HG03469 (cell line): ENCODE measurements at regions not wholly inside any gene's neighbourhood (a gene's known extent, or its start where the extent isn't known, plus 50 kb on each side); places are given as distances from the start of the nearest gene placed in this dataset.

Experiments used
- ATAC-seq: cut with Tn5 transposase; IDR thresholded peaks from one replicate; pipeline ENCODE4 v1.9.1; 2021; ENCODE audit warnings: mild to moderate bottlenecking, moderate library complexity, moderate number of reproducible peaks; ENCODE audit not compliant: unreplicated experiment

DNA sequence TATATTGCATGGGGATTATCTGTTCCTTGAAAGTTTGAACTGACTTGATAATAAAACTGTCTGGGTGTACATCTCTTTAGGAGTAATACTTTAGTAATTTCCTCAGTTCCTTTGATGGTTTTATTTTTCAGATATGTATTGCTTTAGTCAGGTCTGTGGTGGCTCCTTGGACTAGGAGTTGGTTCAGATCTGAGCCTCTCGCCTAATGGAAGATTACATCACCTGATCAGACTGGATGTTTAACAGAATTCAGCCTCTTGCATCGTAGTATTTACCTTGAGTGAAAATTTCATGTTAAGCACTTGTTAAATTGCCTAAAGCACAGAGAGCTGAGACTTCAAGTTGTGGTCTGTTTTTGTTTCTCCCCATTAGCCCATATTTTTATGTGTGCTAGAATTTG, 267.3 kb downstream of the MAP2K4 start:
- ATAC-seq, result no peak

- ATAC-seq, result no peak
Observed at GRCh38 chr17:12290207-12290606, 269.5 kb downstream of the MAP2K4 start.

DNA sequence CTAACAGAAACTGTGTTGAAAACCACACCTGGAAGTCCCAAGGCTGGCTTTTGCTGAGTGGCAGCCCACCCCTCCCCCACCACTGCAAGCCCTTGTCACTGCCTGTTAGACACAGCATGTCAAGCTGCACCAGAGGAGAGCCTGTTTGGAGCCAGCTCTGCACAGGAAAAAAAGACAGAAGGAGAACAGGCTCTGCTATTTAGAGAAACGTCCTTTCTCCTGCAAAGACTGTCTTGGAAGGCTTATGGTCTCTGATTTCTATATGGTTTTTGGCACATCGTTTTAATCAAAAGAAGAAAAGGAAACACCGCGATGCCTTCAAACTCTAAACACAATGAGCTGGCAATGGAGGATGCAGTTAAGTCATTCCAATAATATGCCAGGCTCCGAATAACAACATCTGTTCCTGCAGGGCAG, 275.5 kb downstream of the MAP2K4 start:
- ATAC-seq, result no peak

DNA sequence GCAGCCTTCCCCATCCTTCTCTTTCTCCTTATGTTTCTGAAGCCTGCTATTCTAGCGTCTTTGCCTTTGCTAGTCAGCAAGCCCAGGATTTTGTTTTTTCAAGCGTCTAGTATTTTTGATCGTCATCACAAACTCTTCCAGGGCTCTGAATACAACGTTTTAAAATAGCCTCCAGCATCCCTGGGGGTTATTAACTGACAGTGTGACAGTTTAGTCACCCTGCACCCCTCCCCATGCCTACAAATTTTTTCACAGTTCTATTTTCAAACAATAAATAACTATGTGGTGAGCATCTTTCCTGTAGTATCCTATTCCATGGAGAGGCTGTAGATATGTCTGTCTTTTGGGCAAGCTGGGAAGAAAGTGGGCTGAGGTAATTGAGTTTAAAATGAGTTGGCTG, 280.9 kb downstream of the MAP2K4 start:
- no peak for ATAC-seq

DNA sequence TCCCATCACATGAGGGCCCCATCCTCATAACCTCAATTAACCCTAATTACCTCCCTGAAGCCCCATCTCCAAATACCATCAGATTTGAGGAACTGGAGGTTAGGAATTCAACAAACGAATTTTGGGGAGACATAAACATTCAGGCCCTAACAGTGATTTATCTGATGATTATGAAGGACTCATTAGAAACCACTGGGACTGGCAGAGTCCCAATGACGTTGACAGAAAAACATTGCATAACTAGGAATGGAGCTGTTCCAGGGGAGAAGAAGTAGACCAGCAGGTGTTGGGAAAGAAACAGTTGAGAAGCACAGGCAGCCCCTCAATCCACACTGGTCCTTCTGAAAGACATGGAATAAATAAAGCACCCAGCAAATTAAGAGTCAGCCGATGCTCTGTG, 282.0 kb downstream of the MAP2K4 start:
- ATAC-seq, result no peak

- ATAC-seq, result no peak
Observed at GRCh38 chr17:12310811-12311210, 290.1 kb downstream of the MAP2K4 start.

DNA sequence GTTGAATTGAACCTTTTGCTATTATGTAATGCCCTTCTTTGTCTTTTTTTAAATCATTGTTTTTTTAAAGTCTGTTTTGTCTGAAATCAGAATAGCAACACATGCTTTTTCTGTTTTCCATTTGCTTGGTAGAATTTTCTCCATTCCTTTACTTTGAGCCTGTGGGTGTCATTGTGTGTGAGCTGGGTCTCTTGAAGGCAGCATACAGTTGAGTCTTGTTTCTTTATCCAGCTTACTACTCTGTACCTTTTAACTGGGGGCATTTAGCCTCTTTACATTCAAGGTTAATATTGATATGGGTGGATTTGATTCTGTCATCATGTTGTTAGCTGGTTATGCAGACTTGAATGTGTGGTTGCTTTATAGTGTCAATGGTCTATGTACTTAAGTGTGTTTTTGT, 292.0 kb downstream of the MAP2K4 start:
- no peak for ATAC-seq

DNA sequence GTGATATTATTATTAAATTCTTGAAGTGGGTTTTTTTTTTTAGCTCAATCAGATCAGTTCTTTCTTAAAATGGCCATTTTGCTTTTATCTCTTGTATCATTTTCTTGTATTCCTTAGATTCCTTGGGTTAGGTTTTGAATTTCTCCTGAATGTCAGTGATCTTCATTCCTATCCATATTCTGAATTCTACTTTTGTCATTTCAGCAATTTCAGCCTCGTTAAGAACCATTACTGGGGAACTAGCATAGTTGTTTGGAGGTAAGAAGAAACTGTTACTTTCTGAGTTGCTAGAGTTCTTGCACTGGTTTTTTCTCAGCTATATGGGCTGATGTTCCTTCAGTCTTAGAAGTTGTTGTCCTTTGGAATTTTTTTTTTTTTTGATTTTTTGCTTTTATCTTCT, 293.1 kb downstream of the MAP2K4 start:
- ATAC-seq, result no peak

- no peak for ATAC-seq
Observed at GRCh38 chr17:12316021-12316420, 295.3 kb downstream of the MAP2K4 start.

GRCh38 chr17:12318571-12319266, 298.0 kb downstream of the MAP2K4 start:
- ATAC-seq, result no peak

DNA sequence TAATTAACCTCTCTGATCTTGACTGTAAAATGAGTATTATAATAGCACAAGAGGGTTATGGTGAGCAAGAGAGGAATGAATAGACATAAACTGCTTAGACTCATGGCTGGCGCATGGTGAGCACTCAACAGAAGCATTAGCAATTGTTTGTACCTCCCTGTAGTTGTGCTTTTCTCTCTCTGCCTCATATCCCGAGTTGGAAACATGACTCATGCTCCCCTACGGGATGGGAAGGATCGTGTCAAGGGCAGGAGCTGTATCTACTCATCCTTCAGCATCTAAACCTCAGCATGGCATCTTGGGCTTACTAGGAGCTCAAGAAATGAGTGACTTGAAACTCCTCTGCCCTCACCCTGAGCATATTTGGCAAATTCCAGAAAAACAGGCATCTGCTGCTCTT, 299.6 kb downstream of the MAP2K4 start:
- no peak for ATAC-seq

DNA sequence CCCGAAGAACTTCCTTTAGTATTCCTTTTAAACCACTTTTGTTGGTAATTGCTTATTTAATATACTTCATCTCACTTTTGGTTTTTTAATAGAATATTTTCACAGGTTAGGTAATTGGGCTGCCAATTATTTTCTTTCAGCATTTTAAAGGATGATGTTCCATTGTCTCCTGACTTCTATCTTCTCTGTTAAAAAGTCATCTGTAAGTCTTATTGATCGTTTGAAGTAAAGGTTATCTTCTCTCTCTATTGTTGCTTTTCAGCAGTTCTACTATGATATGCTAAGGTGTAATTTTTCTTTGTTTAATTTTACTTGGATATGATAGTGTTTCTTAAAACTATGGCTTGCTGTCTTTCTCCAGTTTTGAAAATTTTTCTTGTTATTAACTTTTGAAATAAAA, 307.5 kb downstream of the MAP2K4 start:
- no peak for ATAC-seq

- ATAC-seq, result no peak
Observed at GRCh38 chr17:12330456-12330855, 309.8 kb downstream of the MAP2K4 start.

DNA sequence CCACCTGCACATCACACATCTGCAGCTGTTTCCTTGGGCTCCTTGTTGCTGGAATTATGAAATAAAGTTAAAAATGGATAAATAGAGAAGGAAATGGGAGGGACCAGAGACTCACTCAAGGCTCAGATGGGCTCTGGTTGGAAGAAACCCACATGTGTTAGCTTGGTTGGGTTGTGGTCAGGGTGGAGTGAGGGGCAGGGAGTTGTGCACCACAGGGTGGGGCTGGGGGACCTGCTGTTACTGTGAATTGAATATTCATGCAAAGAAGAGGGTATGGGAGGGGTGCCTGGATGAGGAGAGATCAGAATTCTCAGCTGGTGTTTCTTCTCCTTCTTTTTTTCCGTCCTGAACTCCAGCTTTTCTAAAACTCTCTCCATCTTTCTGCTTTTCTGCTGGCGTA, 320.7 kb downstream of the MAP2K4 start:
- ATAC-seq, result no peak

GRCh38 chr17:12342161-12342560, 321.5 kb downstream of the MAP2K4 start:
- ATAC-seq, result no peak

- ATAC-seq, result no peak
Observed at GRCh38 chr17:12342609-12343435, 322.1 kb downstream of the MAP2K4 start.

GRCh38 chr17:12348476-12348875, 317.2 kb upstream of the MYOCD start:
- ATAC-seq, result no peak

DNA sequence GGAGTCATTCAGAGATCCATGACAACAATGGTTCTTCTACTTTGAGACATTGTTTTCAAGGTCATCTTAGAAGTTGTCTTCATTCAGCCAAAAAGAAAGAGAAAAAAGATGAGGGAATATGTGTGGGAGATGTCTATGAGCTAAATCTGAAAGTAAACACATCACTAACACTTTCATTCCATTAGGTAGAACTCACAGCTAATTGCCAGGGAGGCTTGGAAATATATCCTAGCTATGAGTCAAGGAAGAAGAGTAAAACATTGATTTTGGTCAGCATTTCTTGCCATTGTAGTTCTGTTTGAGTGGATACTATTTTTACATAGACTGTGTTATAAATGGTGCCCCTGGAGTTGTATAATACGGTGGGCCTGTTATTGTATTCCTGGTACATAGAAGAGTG, 316.4 kb upstream of the MYOCD start:
- no peak for ATAC-seq

- ATAC-seq, result no peak
Observed at GRCh38 chr17:12352127-12352526, 313.6 kb upstream of the MYOCD start.

DNA sequence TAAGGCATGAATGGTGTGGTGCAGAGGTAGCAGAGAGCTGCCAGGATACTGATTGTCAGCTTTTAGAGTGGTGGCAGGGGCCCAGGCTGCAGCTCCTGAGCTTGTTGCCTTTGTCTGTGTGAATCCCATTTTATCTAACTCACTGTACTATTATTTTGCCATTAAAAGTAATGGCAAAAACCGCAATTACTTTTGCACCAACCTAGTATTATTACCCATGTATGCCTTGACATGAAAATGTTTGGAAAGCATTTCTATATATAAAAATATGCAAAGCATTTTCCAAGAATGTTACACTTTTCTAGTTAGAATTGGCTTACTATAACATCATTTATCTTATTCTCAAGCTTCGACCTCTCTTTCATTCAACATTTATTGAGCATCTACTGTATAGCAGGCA, 308.1 kb upstream of the MYOCD start:
- ATAC-seq, result no peak

DNA sequence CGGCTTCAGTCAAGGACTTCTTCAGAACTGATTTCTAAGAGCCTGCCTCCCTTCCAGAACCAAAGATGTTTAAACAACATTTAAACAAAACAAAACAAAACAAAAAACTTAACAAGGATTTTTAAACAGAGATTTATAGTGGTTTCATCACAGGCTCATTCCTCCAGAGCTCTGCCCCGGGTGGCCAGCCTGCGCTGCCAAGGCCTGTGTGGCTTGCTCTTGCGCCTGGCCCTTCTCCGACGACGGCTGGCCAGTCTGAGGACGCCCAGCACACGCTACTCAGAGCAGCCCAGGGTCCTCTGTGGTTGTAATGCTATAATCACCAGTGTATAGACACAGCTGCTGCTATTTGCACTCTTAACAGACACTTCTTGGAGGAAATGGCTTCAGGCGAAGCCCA, 307.2 kb upstream of the MYOCD start:
- ATAC-seq, result no peak

GRCh38 chr17:12362853-12363455, 302.7 kb upstream of the MYOCD start:
- ATAC-seq, result no peak
